Adrenal gland (tissue), 5 donors: ENCODE measurements at regions not wholly inside any gene's neighbourhood (a gene's known extent, or its start where the extent isn't known, plus 50 kb on each side); places are given as distances from the start of the nearest gene placed in this dataset.
A peak's percentile ranks its signal among the peaks of the same experiment; 100 is the strongest.

Source experiments
- CTCF ChIP-seq, 6 experiments: fragments of 450-650 bp in 4 of 6; fragments of 200-600 bp in 2 of 6; sonication (generic) in 1 of 6; IDR thresholded peaks; 1 replicate in 5 of 6; 2 replicates in 1 of 6; pipeline versions ENCODE4 v1.5.1 to v1.8.0; 2016 to 2021; ENCODE audit warnings: antibody characterized with exemption in 6 of 6, mild to moderate bottlenecking in 2 of 6, moderate library complexity in 1 of 6
- POLR2A ChIP-seq, 2 donors: fragments of 450-650 bp; IDR thresholded peaks; one replicate each; pipeline ENCODE4 v1.6.1; 2017; ENCODE audit warnings: antibody characterized with exemption in 2 of 2, mild to moderate bottlenecking in 2 of 2, moderate library complexity in 1 of 2
- donor health status: DM: no; HTN: no; CAD: no.

GRCh38 chr1:199113265-199113869 is 474.5 kb downstream of the PTPRC start:
- TF ChIP-seq CTCF (IDR thresholded peaks at IDR 0.05) (peak; percentile 55 to 76 (median 67)), POLR2A (IDR thresholded peaks at IDR 0.05) (no peak)
